ENCODE measurements at regions not wholly inside any gene's neighbourhood (a gene's known extent, or its start where the extent isn't known, plus 50 kb on each side); places are given as distances from the start of the nearest gene placed in this dataset.

DNA sequence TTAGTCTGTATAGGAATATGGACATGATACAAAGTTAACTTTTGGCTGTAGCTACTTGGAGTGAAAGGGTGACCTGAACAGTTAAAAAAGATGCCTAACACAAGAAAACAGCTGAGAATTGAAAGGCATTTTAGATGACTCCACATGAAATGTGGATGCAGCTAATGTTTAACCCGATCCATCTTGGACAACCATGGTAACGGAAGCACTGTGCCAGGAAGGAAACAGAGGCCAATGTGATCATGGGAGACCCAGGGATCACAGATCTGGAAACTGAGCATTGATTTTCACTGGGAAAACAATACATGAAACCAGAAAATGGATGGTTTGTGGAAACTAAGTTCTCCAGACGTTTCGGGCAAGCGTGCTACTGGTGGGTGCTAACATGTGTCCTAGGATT, 669.1 kb downstream of the GALR1 start:
- TF ChIP-seq, protein P1, sequence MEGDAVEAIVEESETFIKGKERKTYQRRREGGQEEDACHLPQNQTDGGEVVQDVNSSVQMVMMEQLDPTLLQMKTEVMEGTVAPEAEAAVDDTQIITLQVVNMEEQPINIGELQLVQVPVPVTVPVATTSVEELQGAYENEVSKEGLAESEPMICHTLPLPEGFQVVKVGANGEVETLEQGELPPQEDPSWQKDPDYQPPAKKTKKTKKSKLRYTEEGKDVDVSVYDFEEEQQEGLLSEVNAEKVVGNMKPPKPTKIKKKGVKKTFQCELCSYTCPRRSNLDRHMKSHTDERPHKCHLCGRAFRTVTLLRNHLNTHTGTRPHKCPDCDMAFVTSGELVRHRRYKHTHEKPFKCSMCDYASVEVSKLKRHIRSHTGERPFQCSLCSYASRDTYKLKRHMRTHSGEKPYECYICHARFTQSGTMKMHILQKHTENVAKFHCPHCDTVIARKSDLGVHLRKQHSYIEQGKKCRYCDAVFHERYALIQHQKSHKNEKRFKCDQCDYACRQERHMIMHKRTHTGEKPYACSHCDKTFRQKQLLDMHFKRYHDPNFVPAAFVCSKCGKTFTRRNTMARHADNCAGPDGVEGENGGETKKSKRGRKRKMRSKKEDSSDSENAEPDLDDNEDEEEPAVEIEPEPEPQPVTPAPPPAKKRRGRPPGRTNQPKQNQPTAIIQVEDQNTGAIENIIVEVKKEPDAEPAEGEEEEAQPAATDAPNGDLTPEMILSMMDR (IDR thresholded peaks at IDR 0.05): no peak
- TF ChIP-seq POLR2A (IDR thresholded peaks at IDR 0.05): no peak

Data from heart left ventricle (tissue), 13 donors.